Stimulated activated CD8-positive, alpha-beta memory T cell treated with anti-CD3 and anti-CD28 coated beads, Interleukin-7, amount 100 ng/mL, for 1 hour (primary cell): ENCODE measurements at regions not wholly inside any gene's neighbourhood (a gene's known extent, or its start where the extent isn't known, plus 50 kb on each side); places are given as distances from the start of the nearest gene placed in this dataset.

Experiments used
- DNase-seq, 2 donors: peaks; one replicate each; pipeline ENCODE4 v3.0.0-alpha.2; 2020; ENCODE audit warnings: low read depth in 2 of 2

DNA sequence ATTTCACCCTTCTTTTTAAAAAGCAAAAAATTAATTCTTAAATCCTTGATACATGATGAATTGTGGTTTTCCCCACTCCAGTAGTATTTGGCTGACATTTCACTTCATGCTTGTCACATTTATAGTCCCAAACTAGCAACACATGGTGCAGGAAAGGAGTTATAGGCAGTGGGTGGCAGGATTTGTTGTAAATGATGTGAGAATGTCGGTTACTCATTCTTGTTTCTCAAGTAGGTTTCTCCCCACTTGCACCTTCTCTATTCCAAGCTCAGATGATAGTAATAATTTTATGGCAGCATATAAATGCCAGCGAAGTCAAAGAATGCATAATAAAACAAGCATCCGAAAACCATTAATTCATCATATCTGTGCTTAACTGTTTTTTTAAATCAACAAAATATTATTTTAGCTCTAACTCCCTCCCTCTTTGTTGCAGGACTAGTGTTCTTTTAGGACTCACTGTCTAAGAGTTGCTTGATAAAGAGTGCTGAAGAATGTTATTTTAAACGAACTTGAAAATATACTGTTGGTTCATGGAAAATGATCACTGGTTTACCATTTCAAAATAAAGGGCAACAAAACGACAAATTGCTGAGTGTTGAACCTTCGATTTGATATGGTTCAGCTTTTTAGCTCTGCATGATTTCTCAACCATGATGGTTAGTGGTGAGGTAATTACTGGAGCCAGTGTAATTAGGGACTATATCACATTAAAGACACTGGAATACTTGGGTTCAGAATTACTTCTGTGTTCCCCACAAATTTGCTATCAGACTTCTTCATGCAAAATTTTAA lies 88.1 kb upstream of the ADAMTSL1 start:
- DNase-seq: no peak

DNA sequence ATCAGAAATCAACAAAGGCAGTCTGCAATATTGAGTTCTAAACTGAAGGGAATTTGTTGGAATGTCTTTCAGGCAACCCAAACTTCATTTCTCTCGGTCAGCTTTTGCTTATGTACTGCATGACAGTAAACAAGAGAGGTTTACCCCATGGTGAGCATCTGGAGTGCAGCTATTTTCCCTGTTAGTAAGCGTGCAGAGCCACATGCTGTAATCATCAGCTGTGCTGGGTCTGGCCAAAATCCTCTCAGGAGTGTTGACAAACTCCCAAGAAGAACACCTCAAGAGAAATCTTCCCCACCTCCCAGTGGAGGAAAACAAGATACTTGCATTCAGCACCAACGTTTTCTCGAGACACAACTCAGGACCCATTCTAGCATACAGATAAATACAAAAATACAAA lies 83.6 kb upstream of the ADAMTSL1 start:
- DNase-seq: no peak

DNA sequence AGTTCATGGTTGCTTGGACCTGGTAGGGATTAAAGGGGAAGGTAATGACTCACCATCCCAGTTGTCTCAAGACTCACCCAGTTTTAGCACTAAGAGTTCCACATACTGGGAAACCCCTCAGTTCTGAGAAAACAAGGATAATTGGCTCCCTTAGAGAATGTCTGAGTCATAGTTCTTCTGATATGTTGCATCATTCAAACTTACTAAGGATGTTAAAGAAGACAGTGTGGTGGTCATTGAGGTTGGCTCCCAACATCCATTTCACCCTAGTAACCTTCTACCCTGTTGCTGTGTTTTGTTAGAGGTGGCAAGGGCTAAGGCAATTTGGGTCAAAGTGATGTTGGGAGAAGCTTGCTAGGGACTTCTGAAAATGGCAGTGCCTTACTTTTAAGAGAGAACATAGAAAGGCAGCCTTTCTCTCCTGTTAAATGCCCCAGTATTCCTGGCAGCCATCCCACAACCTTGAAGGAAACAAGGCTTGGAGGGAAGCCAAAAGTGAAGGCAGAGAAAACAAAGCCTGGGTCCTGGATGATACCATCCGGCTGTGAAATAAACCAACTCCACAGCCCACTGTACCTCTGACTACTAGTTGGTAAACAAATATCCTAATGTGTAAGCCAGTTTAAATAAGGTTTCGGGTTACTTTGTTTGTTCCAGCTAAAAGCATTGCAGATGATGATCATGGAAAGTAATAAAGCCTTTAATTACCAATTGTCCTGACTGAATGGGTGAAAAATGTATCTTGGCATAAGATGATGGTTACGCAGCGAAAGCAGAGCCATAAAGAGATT lies 80.4 kb upstream of the ADAMTSL1 start:
- DNase-seq: no peak

GRCh38 chr9:18394847-18395351 lies 79.1 kb upstream of the ADAMTSL1 start:
- DNase-seq: no peak

GRCh38 chr9:18396102-18396728 lies 77.7 kb upstream of the ADAMTSL1 start:
- DNase-seq: no peak

DNA sequence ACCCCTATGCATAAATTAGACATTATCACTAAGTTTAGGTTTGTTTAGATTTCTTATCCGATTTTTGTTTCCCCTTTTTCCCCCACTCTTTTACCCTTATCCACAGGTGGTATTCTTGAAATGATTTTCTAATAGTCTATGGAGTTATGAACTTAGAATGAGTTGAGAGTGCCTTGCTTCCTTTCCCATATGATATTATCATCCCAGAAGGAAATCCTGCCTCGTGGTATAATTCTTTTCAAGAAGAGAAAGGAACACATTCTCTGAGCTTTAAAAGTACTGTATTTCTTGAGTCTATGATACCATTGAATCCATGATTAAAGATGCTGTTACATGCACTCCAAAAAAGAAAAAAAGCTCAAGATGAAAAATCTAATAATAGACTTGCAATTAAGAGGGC lies 76.9 kb upstream of the ADAMTSL1 start:
- no peak for DNase-seq

GRCh38 chr9:18398038-18398437 lies 75.9 kb upstream of the ADAMTSL1 start:
- no peak for DNase-seq

DNA sequence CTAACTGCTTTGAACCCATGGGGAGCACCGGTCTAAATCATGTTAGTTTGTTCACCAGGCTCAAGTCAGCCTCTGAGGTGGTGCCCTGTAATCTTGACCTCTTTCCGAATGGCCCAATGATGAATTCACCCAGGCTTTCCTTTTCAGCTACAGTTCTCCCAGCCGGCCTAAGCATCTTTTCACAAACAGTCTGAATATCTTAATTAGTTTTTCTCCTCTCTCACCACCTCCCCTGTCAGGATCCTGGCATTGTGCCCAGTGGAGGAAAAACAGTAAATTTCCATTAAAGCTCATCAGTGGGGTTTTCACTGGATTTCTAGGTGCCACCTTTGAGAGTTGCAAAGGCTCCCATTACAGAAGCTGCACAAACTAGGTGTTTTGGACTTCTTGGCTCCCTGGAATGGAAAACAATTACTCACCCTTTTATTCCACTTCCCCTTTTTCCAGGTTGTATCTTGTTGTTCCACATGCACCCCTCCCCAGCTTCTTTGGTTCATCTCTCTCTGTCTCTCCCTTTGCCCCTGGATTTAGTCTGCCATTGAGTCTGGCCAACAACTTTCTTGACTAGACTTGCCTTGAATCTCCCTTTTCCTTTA lies 69.4 kb upstream of the ADAMTSL1 start:
- DNase-seq: no peak

DNA sequence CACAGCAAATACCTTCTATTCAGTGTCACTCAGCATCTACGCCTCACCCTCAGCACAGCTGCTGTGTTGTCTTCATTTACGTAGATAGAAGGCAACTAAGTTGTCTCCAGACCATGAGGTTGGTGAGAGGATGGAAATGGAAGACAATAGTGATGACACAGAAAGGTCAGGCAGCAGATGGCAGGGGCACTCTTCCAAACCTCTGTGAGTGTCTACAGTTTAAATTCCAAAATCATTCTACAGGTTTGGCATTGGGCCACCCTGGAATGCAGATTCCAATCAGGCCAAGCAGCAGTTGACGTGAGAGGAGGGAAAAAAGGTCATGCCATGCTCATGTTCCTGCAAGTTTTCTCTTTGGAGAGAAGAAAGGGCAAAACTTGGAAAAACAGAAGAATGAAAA lies 68.7 kb upstream of the ADAMTSL1 start:
- no peak for DNase-seq

DNA sequence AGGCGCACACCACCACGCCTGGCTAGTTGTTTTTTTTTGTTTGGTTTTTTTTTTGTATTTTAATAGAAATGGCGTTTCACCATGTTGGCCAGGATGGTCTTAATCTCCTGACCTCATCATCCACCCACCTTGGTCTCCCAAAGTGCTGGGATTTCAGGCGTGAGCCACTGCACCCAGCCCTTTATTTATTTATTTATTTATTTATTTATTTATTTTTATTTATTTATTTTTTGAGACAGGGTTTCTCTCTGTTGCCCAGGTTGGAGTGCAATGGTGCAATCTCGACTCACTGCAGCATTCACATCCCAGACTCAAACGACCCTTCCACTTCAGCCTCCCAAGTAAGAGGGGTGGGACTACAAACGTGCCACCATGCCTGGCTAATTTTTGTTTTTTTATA lies 63.0 kb upstream of the ADAMTSL1 start:
- no peak for DNase-seq

GRCh38 chr9:18421391-18421790 lies 52.6 kb upstream of the ADAMTSL1 start:
- DNase-seq: no peak

GRCh38 chr9:18422296-18423036 lies 51.5 kb upstream of the ADAMTSL1 start:
- DNase-seq: no peak

DNA sequence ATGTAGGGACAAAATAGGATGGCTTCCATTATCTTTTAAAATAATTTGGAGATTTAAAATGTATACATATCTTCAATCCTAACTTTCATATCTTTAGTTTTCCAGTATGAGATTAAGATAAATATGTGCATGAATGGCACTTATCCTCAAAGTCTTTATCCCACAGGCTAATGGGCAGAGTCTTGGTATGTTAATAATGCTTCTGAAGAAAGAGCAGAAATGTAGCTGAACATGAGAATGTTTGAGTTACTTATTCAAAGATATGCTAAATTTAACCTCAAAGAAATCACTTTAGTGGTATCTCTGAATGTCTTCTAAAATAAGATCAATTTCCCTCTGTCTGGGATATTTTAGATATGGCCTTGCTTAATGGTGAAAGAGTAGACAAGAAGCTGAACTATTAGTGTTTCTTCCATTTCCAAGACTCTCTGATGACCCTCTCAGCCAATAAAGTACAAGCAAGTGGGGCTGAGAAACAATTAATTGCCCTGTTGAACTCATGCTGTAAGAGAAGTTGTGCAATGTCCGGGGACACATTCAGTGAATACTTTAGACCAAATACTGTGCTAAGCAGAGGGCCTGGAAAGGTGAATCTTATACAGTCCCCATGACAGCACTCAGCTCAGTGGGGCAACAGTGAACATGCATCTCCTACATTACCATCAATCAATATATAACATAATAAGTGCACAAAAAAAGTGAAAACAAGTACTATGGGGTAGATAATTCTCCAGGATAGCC lies 50.0 kb upstream of the ADAMTSL1 start:
- DNase-seq: no peak
